GM12878 (cell line): ENCODE measurements at regions not wholly inside any gene's neighbourhood (a gene's known extent, or its start where the extent isn't known, plus 50 kb on each side); places are given as distances from the start of the nearest gene placed in this dataset.

Source experiments
- ATAC-seq: fragments of 200-7000 bp; cut with Tn5 transposase; 3 replicates; pipeline ENCODE4 v1.9.1; 2020; ENCODE audit warnings: mild to moderate bottlenecking, moderate library complexity
- BruUV-seq: library from RNA; stranded (reverse); fragments of 400-500 nt; replicated peaks from 2 replicates; lab custom pipeline; 2021; lab: Mats Ljungman, UMichigan
- CTCF ChIA-PET: fragments of 300-600 bp; sonication (Branson Sonifier 250); formaldehyde crosslinking; extraction: SDS; loops from one replicate; lab custom pipeline; 2021; ENCODE audit warnings: inconsistent platforms; lab: Yijun Ruan, JAX
- POLR2A ChIA-PET: fragments of 350-600 bp; formaldehyde crosslinking; extraction: SDS; loops from one replicate; lab custom pipeline; 2021; ENCODE audit warnings: inconsistent platforms; lab: Charles Lee
- RAD21 ChIA-PET: fragments of 300-600 bp; sonication (Branson Sonifier 250); formaldehyde crosslinking; loops from one replicate; lab custom pipeline; 2023; ENCODE audit warnings: antibody characterized with exemption; ENCODE audit not compliant: unreplicated experiment; lab: Charles Lee
- SMC1A ChIA-PET: fragments of 300-600 bp; sonication (Branson Sonifier 250); formaldehyde crosslinking; loops from one replicate; lab custom pipeline; 2023; ENCODE audit not compliant: unreplicated experiment, uncharacterized antibody; lab: Charles Lee
- DNase-seq: peaks from one replicate; pipeline ENCODE4 v3.0.0-alpha.2; 2011; ENCODE audit warnings: low read depth, low spot score
- FAIRE-seq: peaks from 3 replicates; lab custom pipeline; 2011; peaks lifted over from hg19 to GRCh38; lab: Jason Lieb, UNC
- H2AFZ ChIP-seq: 2 replicates; pipeline ENCODE4 v1.6.0; 2011; ENCODE audit warnings: low read depth, low read length, control low read depth; ENCODE audit not compliant: control insufficient read depth
- H3K27ac ChIP-seq: 2 replicates; pipeline ENCODE4 v1.5.1; 2011; ENCODE audit warnings: control low read depth; ENCODE audit not compliant: control insufficient read depth, insufficient read depth
- H3K27me3 ChIP-seq, 2 experiments: replicated peaks in 1 of 2; 2 replicates each; pipeline versions ENCODE4 v1.6.0 to v1.6.1; 2011; ENCODE audit warnings: low read length in 1 of 2; ENCODE audit not compliant: control insufficient read depth in 2 of 2, insufficient read depth in 2 of 2
- H3K36me3 ChIP-seq, 2 experiments: 2 replicates each; pipeline ENCODE4 v1.5.1; 2011; ENCODE audit warnings: low read length in 1 of 2; ENCODE audit not compliant: control insufficient read depth in 2 of 2, insufficient read depth in 2 of 2
- H3K4me1 ChIP-seq: 2 replicates; pipeline ENCODE4 v1.6.1; 2011; ENCODE audit warnings: mild to moderate bottlenecking, low read length, moderate library complexity, mixed read lengths; ENCODE audit not compliant: control insufficient read depth, insufficient read depth
- H3K4me2 ChIP-seq: 2 replicates; pipeline ENCODE4 v1.6.0; 2011; ENCODE audit warnings: control low read depth; ENCODE audit not compliant: control insufficient read depth, insufficient read depth
- H3K4me3 ChIP-seq: fragments of 200-600 bp; sonication (generic); 2 replicates; pipeline ENCODE4 v1.5.1; 2016
- H3K79me2 ChIP-seq: 2 replicates; pipeline ENCODE4 v1.6.0; 2011; ENCODE audit warnings: low read length; ENCODE audit not compliant: control insufficient read depth, insufficient read depth
- H3K9ac ChIP-seq: 2 replicates; pipeline ENCODE4 v1.8.0; 2011; ENCODE audit warnings: low read length, control low read depth, mixed read lengths; ENCODE audit not compliant: control insufficient read depth, insufficient read depth
- H3K9me3 ChIP-seq: replicated peaks from 3 replicates; pipeline ENCODE4 v1.5.1; 2011; ENCODE audit warnings: mild to moderate bottlenecking, low read length; ENCODE audit not compliant: control insufficient read depth, insufficient read depth
- H4K20me1 ChIP-seq: 2 replicates; pipeline ENCODE4 v1.6.0; 2011; ENCODE audit not compliant: control insufficient read depth, insufficient read depth
- EED ChIP-seq: sonication (generic); IDR thresholded peaks from 2 replicates; pipeline ENCODE4 v1.6.1; 2016; ENCODE audit warnings: antibody characterized with exemption, low read depth
- HDAC6 ChIP-seq: fragments of 200-600 bp; sonication (generic); IDR thresholded peaks from one replicate; pipeline ENCODE4 v1.8.0; 2017; ENCODE audit warnings: antibody characterized with exemption; ENCODE audit not compliant: unreplicated experiment
- KAT2A ChIP-seq: conservative IDR thresholded peaks from 2 replicates; pipeline ENCODE4 v1.6.1; 2011; ENCODE audit warnings: low read depth, low read length; ENCODE audit not compliant: control insufficient read depth
- MYB ChIP-seq: fragments of 150-350 bp; IDR thresholded peaks from 2 replicates; pipeline ENCODE4 v1.6.1; 2014; ENCODE audit warnings: mild to moderate bottlenecking, low read depth, low read length, borderline replicate concordance
- NR2C2 ChIP-seq: IDR thresholded peaks from 2 replicates; pipeline ENCODE4 v1.6.1; 2011; ENCODE audit warnings: borderline replicate concordance, low read depth; ENCODE audit not compliant: control insufficient read depth, insufficient read length
- POLR2AphosphoS2 ChIP-seq: IDR thresholded peaks from 2 replicates; pipeline ENCODE4 v1.6.1; 2011; ENCODE audit warnings: low read depth, mild to moderate bottlenecking, low read length, improper control_type of control experiment, moderate library complexity
- POLR2AphosphoS5 ChIP-seq: IDR thresholded peaks from 2 replicates; pipeline ENCODE4 v1.6.1; 2011; ENCODE audit warnings: mild to moderate bottlenecking, low read length, inconsistent platforms
- POU2F2 ChIP-seq: IDR thresholded peaks from 3 replicates; pipeline ENCODE4 v1.6.1; 2011; ENCODE audit warnings: low read depth, mild to moderate bottlenecking, low read length, borderline replicate concordance
- REST ChIP-seq: IDR thresholded peaks from 2 replicates; pipeline ENCODE4 v1.6.1; 2012; ENCODE audit warnings: mild to moderate bottlenecking, low read depth, low read length
- SMAD5 ChIP-seq: IDR thresholded peaks from 2 replicates; pipeline ENCODE4 v1.6.1; 2016; ENCODE audit warnings: antibody characterized with exemption, low read depth
- ZBTB11 ChIP-seq: fragments of 450-650 bp; formaldehyde crosslinking; IDR thresholded peaks from 2 replicates; pipeline ENCODE4 v1.5.0; 2022; ENCODE audit warnings: mild to moderate bottlenecking, missing genetic modification characterization
- ZBTB33 ChIP-seq: fragments of 450-650 bp; IDR thresholded peaks from 2 replicates; pipeline ENCODE4 v1.6.1; 2017; ENCODE audit warnings: mild to moderate bottlenecking
- ZNF24 ChIP-seq: fragments of 450-650 bp; IDR thresholded peaks from 2 replicates; pipeline ENCODE4 v1.6.1; 2017; ENCODE audit warnings: antibody characterized with exemption, mild to moderate bottlenecking
- WGBS: methylation state at CpG from one replicate; pipeline ENCODE4 v1.1.6; 2016; ENCODE audit warnings: low lambda C conversion rate; ENCODE audit not compliant: insufficient replicate concordance, insufficient coverage; ENCODE audit errors: missing lambda C conversion rate; 5-methylcytosine and 5-hydroxymethylcytosine counted together
- in situ Hi-C: fragments of 300-500 bp; cut with MboI; formaldehyde crosslinking; loops from 9 replicates; pipeline ENCODE4 v1.14.3; 2018; ENCODE audit warnings: mixed read lengths
- intact Hi-C: fragments of 100-400 bp; cut with micrococcal nuclease; formaldehyde crosslinking; loops from one replicate; pipeline ENCODE4 v1.14.2; 2022; ENCODE audit not compliant: unreplicated experiment

GRCh38 chr20:60581606-60582115 is 623.4 kb downstream of the CDH26 start:
- Histone ChIP-seq H4K20me1 (no peaks in the 10 kb centered on the region), H3K4me3 (no peak overlapping the region), H2AFZ (no peak overlapping the region), H3K9me3 (no peaks in the 10 kb centered on the region; the same call in 2 of the 3 replicates), H3K4me2 (no peak overlapping the region), H3K27me3 (no peaks in the 10 kb centered on the region), H3K79me2 (no peaks in the 10 kb centered on the region), H3K4me1 (no peaks in the 10 kb centered on the region), H3K27ac (no peak overlapping the region), H3K36me3 (no peaks in the 10 kb centered on the region), H3K9ac (no peak overlapping the region)
- BruUV-seq = no TSS peak
- 16% methylated on average over 4 of the region's 4 CpGs for WGBS
- ATAC-seq (no peak), FAIRE-seq (no peak), DNase-seq (no peak)
- in situ Hi-C loops = no loop called here
- intact Hi-C loops = no loop called here
- CTCF ChIA-PET = no interaction called here
- SMC1A ChIA-PET = no interaction called here
- POLR2A ChIA-PET = no interaction called here
- RAD21 ChIA-PET = no interaction called here
- no peak for TF ChIP-seq POLR2AphosphoS2
- no peak for TF ChIP-seq ZBTB33
- no peak for TF ChIP-seq HDAC6
- TF ChIP-seq KAT2A = no peak
- no peak for TF ChIP-seq ZBTB11
- TF ChIP-seq POLR2AphosphoS5 = no peak
- no peak for TF ChIP-seq REST
- no peak for TF ChIP-seq EED
- no peak for TF ChIP-seq SMAD5
- TF ChIP-seq MYB = no peak
- no peak for TF ChIP-seq NR2C2
- TF ChIP-seq ZNF24 = no peak
- TF ChIP-seq POU2F2 = no peak
